ENCODE measurements at regions not wholly inside any gene's neighbourhood (a gene's known extent, or its start where the extent isn't known, plus 50 kb on each side); places are given as distances from the start of the nearest gene placed in this dataset.

GRCh38 chr13:75016225-75016624, 465.7 kb downstream of the TBC1D4 start:
- no peak for TF ChIP-seq MAX (IDR thresholded peaks at IDR 0.05; ENCODE audit: low read depth, low read length)
- TF ChIP-seq POLR2A (IDR thresholded peaks at IDR 0.05; ENCODE audit: extremely low read depth, insufficient read length) = no peak
- TF ChIP-seq CTCF (IDR thresholded peaks at IDR 0.05; ENCODE audit: low read depth, low read length) = no peak
- TF ChIP-seq MYC (IDR thresholded peaks at IDR 0.05; ENCODE audit: low read depth, low read length) = no peak

Data from NB4 (cell line).